AML-193 (cell line): ENCODE measurements at regions not wholly inside any gene's neighbourhood (a gene's known extent, or its start where the extent isn't known, plus 50 kb on each side); places are given as distances from the start of the nearest gene placed in this dataset.
A peak's percentile ranks its signal among the peaks of the same experiment; 100 is the strongest.

Source experiments
- DNase-seq, 2 experiments: peaks; one replicate each; lab custom pipeline; 2025; lab: John Stamatoyannopoulos, UW

- DNase-seq: no peak
Observed at GRCh38 chr10:124227055-124227975, 133.9 kb upstream of the CHST15 start.

GRCh38 chr10:124226271-124227054, 133.1 kb upstream of the CHST15 start:
- DNase-seq: no peak

- peak; percentile 30 to 32 for DNase-seq
Observed at GRCh38 chr10:124225467-124226270, 132.3 kb upstream of the CHST15 start.

GRCh38 chr10:124225029-124225466, 131.7 kb upstream of the CHST15 start:
- no peak for DNase-seq

GRCh38 chr10:124224331-124225028, 131.1 kb upstream of the CHST15 start:
- no peak for DNase-seq

- DNase-seq: no peak
Observed at GRCh38 chr10:124223711-124224085, 130.3 kb upstream of the CHST15 start.

- no peak for DNase-seq
Observed at GRCh38 chr10:124222988-124223710, 129.8 kb upstream of the CHST15 start.

GRCh38 chr10:124222318-124222987, 129.1 kb upstream of the CHST15 start:
- DNase-seq: no peak

GRCh38 chr10:124221356-124222317, 128.2 kb upstream of the CHST15 start:
- DNase-seq: no peak

- DNase-seq: no peak
Observed at GRCh38 chr10:124220971-124221355, 127.6 kb upstream of the CHST15 start.

- DNase-seq: no peak
Observed at GRCh38 chr10:124220547-124220946, 127.1 kb upstream of the CHST15 start.

- no peak for DNase-seq
Observed at GRCh38 chr10:124219655-124220054, 126.3 kb upstream of the CHST15 start.

GRCh38 chr10:124219062-124219461, 125.7 kb upstream of the CHST15 start:
- no peak for DNase-seq

- no peak for DNase-seq
Observed at GRCh38 chr10:124217906-124218804, 124.8 kb upstream of the CHST15 start.

GRCh38 chr10:124217031-124217430, 123.6 kb upstream of the CHST15 start:
- DNase-seq: no peak

GRCh38 chr10:124214610-124215375, 121.4 kb upstream of the CHST15 start:
- no peak for DNase-seq

- no peak for DNase-seq
Observed at GRCh38 chr10:124213899-124214510, 120.6 kb upstream of the CHST15 start.
